ENCODE measurements at regions not wholly inside any gene's neighbourhood (a gene's known extent, or its start where the extent isn't known, plus 50 kb on each side); places are given as distances from the start of the nearest gene placed in this dataset.
A peak's percentile ranks its signal among the peaks of the same experiment; 100 is the strongest.

- TF ChIP-seq, protein P1, sequence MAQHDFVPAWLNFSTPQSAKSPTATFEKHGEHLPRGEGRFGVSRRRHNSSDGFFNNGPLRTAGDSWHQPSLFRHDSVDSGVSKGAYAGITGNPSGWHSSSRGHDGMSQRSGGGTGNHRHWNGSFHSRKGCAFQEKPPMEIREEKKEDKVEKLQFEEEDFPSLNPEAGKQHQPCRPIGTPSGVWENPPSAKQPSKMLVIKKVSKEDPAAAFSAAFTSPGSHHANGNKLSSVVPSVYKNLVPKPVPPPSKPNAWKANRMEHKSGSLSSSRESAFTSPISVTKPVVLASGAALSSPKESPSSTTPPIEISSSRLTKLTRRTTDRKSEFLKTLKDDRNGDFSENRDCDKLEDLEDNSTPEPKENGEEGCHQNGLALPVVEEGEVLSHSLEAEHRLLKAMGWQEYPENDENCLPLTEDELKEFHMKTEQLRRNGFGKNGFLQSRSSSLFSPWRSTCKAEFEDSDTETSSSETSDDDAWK (CRISPR knock-in tag; IDR thresholded peaks at IDR 0.05), result no peak
- no peak for TF ChIP-seq TRIM24 (CRISPR knock-in tag; IDR thresholded peaks at IDR 0.05)
- TF ChIP-seq, protein P2, sequence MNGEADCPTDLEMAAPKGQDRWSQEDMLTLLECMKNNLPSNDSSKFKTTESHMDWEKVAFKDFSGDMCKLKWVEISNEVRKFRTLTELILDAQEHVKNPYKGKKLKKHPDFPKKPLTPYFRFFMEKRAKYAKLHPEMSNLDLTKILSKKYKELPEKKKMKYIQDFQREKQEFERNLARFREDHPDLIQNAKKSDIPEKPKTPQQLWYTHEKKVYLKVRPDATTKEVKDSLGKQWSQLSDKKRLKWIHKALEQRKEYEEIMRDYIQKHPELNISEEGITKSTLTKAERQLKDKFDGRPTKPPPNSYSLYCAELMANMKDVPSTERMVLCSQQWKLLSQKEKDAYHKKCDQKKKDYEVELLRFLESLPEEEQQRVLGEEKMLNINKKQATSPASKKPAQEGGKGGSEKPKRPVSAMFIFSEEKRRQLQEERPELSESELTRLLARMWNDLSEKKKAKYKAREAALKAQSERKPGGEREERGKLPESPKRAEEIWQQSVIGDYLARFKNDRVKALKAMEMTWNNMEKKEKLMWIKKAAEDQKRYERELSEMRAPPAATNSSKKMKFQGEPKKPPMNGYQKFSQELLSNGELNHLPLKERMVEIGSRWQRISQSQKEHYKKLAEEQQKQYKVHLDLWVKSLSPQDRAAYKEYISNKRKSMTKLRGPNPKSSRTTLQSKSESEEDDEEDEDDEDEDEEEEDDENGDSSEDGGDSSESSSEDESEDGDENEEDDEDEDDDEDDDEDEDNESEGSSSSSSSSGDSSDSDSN (CRISPR knock-in tag; IDR thresholded peaks at IDR 0.05), result no peak
- no peak for TF ChIP-seq NRL (CRISPR knock-in tag; IDR thresholded peaks at IDR 0.05; ENCODE audit: borderline replicate concordance)
- peak; percentile 48 for TF ChIP-seq MAFF (IDR thresholded peaks at IDR 0.05; ENCODE audit: low read depth, low read length)
- TF ChIP-seq, protein P3, sequence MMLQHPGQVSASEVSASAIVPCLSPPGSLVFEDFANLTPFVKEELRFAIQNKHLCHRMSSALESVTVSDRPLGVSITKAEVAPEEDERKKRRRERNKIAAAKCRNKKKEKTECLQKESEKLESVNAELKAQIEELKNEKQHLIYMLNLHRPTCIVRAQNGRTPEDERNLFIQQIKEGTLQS (CRISPR knock-in tag; IDR thresholded peaks at IDR 0.05), result no peak
- TF ChIP-seq, protein P4, sequence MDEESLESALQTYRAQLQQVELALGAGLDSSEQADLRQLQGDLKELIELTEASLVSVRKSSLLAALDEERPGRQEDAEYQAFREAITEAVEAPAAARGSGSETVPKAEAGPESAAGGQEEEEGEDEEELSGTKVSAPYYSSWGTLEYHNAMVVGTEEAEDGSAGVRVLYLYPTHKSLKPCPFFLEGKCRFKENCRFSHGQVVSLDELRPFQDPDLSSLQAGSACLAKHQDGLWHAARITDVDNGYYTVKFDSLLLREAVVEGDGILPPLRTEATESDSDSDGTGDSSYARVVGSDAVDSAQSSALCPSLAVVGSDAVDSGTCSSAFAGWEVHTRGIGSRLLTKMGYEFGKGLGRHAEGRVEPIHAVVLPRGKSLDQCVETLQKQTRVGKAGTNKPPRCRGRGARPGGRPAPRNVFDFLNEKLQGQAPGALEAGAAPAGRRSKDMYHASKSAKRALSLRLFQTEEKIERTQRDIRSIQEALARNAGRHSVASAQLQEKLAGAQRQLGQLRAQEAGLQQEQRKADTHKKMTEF (CRISPR knock-in tag; IDR thresholded peaks at IDR 0.05), result peak; percentile 46; the same call in 1 of the 2 replicates
- TF ChIP-seq NR0B2 (CRISPR knock-in tag; IDR thresholded peaks at IDR 0.05), result no peak
- TF ChIP-seq SMARCE1 (IDR thresholded peaks at IDR 0.05; ENCODE audit: borderline replicate concordance), result peak; percentile 65; the same call in 1 of the 2 replicates
- no peak for TF ChIP-seq BRCA1 (CRISPR knock-in tag; IDR thresholded peaks at IDR 0.05)
- TF ChIP-seq YY1 (IDR thresholded peaks at IDR 0.05; ENCODE audit: insufficient read depth, insufficient replicate concordance, low read depth, low read length), result no peak
- no peak for TF ChIP-seq CSRNP2 (CRISPR knock-in tag; conservative IDR thresholded peaks at IDR 0.05; ENCODE audit: low read depth)
- no peak for TF ChIP-seq ZNF3 (CRISPR knock-in tag; IDR thresholded peaks at IDR 0.05)
- TF ChIP-seq IKZF1 (IDR thresholded peaks at IDR 0.05), result no peak
- no peak for TF ChIP-seq MNT (IDR thresholded peaks at IDR 0.05)
- no peak for TF ChIP-seq ZNF816 (CRISPR knock-in tag; IDR thresholded peaks at IDR 0.05; ENCODE audit: borderline replicate concordance)
- no peak for TF ChIP-seq ZNF382 (CRISPR knock-in tag; IDR thresholded peaks at IDR 0.05; ENCODE audit: borderline replicate concordance)
- no peak for TF ChIP-seq ZNF225 (CRISPR knock-in tag; IDR thresholded peaks at IDR 0.05)
- no peak for TF ChIP-seq SALL1 (CRISPR knock-in tag; IDR thresholded peaks at IDR 0.05)
- no peak for TF ChIP-seq ZNF773 (CRISPR knock-in tag; IDR thresholded peaks at IDR 0.05; ENCODE audit: borderline replicate concordance)
- TF ChIP-seq PBX3 (CRISPR knock-in tag; IDR thresholded peaks at IDR 0.05; ENCODE audit: borderline replicate concordance), result no peak
Measured at GRCh38 chr14:22296722-22297121, 292.3 kb downstream of the DAD1 start (continued).

All from HepG2 (cell line).